ENCODE measurements at regions not wholly inside any gene's neighbourhood (a gene's known extent, or its start where the extent isn't known, plus 50 kb on each side); places are given as distances from the start of the nearest gene placed in this dataset.

GRCh38 chr12:5140190-5140589 lies 96.5 kb downstream of the KCNA5 start:
- TF ChIP-seq, protein P1, sequence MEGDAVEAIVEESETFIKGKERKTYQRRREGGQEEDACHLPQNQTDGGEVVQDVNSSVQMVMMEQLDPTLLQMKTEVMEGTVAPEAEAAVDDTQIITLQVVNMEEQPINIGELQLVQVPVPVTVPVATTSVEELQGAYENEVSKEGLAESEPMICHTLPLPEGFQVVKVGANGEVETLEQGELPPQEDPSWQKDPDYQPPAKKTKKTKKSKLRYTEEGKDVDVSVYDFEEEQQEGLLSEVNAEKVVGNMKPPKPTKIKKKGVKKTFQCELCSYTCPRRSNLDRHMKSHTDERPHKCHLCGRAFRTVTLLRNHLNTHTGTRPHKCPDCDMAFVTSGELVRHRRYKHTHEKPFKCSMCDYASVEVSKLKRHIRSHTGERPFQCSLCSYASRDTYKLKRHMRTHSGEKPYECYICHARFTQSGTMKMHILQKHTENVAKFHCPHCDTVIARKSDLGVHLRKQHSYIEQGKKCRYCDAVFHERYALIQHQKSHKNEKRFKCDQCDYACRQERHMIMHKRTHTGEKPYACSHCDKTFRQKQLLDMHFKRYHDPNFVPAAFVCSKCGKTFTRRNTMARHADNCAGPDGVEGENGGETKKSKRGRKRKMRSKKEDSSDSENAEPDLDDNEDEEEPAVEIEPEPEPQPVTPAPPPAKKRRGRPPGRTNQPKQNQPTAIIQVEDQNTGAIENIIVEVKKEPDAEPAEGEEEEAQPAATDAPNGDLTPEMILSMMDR (IDR thresholded peaks at IDR 0.05): no peak
- TF ChIP-seq ZFX (IDR thresholded peaks at IDR 0.05; ENCODE audit: borderline replicate concordance): no peak
